GM13976 (cell line): ENCODE measurements at regions not wholly inside any gene's neighbourhood (a gene's known extent, or its start where the extent isn't known, plus 50 kb on each side); places are given as distances from the start of the nearest gene placed in this dataset.

Experiments used
- DNase-seq: peaks from one replicate; pipeline ENCODE4 v3.0.0; 2012; ENCODE audit warnings: low spot score
- in situ Hi-C: fragments of 300-500 bp; cut with MboI; formaldehyde crosslinking; loops from one replicate; pipeline ENCODE4 v1.12.0; 2022; ENCODE audit warnings: low sequenced_read_pairs, mixed read lengths, inconsistent platforms; ENCODE audit not compliant: unreplicated experiment
- TF ChIP-seq, protein P1 (sequence below): IDR thresholded peaks from 2 replicates; pipeline ENCODE4 v1.5.1; 2012; ENCODE audit warnings: borderline replicate concordance, mild to moderate bottlenecking; ENCODE audit not compliant: insufficient read depth; ENCODE audit errors: extremely low read depth, missing control alignments, control extremely low read depth

DNA sequence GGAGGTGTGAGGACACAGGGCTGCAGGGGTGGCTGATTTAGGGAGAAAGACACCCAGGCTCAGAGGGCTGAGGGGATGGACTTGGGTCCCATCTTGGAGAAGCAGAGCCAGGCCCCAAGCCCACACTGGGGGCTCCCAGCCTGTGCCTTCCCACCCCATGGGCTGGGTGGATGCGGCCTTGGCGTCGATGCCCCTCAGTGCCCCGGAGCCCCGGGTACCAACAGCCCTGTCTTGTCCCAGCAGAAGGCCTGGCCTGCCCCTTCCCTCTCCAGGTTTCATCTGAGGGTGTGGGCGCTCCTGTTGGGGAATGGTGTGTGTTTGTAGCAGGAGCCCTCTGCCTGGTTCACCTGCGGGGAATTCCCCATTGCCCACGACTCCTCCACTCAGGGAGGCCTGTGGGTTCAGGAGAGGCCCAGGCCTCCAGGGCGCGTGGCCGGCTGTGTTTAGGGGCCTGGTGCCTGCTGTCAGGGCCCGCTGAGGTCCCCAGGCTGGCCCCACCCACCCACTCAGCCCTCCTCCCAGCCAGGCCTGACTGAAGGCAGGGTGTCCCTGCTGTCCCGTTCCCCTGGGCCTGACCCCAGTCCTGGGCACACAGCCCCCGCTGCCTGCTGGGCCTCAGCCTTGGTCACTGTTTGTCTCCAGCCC is 51.1 kb upstream of the BEGAIN start:
- in situ Hi-C loops = loop anchor here (25.0 kb wide), 1 partner anchor 351 kb away; no protein-coding TSS in a partner anchor
- no peak for DNase-seq
- TF ChIP-seq, protein P1, sequence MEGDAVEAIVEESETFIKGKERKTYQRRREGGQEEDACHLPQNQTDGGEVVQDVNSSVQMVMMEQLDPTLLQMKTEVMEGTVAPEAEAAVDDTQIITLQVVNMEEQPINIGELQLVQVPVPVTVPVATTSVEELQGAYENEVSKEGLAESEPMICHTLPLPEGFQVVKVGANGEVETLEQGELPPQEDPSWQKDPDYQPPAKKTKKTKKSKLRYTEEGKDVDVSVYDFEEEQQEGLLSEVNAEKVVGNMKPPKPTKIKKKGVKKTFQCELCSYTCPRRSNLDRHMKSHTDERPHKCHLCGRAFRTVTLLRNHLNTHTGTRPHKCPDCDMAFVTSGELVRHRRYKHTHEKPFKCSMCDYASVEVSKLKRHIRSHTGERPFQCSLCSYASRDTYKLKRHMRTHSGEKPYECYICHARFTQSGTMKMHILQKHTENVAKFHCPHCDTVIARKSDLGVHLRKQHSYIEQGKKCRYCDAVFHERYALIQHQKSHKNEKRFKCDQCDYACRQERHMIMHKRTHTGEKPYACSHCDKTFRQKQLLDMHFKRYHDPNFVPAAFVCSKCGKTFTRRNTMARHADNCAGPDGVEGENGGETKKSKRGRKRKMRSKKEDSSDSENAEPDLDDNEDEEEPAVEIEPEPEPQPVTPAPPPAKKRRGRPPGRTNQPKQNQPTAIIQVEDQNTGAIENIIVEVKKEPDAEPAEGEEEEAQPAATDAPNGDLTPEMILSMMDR = no peak

DNA sequence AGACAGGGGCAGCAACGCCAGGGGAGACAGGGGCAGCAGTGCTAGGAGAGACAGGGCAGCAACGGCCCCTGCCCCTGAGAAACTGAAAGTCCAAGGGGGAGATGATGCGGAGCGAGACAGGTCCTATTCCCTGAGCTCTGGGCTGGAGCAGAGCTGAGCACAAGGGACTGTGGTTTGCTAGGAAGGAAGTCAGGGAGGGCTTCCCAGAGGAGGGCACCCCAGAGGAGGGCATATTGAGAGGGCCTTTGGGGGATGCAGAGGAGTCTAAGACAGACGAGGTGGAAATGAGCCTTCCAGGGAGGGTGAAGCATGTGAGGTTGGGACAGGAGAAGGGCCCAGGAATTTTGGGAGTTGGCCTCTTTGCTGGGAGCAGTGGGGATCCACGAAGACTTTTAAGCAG is 52.1 kb upstream of the BEGAIN start:
- DNase-seq = no peak
- TF ChIP-seq, protein P1 = no peak
- in situ Hi-C loops = loop anchor here (25.0 kb wide), 1 partner anchor 352 kb away; no protein-coding TSS in a partner anchor

DNA sequence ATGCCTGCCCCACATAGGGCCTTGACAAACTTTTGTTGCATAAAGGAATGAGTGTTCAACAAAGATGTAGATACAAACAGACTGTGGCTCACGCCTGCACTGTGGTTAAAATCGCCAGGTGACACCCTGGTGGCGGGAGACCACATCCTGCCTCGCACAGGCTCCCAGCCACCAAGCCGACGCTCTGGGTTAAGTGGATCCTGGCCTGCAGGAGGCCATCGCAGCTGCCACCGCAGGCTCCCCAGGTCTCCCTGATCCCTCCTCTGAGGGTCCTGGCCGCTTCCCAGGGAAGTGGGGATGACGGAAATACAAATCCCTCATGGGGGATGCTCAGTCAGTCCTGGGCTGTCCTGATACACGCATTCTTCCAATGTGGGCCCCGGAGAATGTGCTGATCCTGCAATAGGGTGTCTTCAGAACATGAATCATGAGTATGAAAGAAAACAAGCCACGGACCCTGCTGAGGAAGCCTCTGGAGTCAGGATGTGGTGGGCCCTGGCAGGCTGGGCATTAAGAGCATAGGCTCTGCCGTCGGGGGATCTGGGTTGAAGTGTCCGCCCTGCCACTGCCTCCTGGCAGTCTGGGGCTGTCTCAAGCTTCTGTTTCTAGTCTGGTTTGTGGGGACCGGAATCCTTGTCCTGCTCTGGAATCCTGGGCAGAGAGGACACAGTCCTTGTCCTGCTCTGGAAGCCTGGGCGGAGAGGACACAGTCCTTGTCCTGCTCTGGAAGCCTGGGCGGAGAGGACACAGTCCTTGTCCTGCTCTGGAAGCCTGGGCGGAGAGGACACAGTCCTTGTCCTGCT is 53.5 kb upstream of the BEGAIN start:
- peak; percentile 72 for DNase-seq
- TF ChIP-seq, protein P1 = no peak
- in situ Hi-C loops = loop anchor here (10.0 to 25.0 kb wide), 2 partner anchors 246 to 353 kb away; no protein-coding TSS in a partner anchor

DNA sequence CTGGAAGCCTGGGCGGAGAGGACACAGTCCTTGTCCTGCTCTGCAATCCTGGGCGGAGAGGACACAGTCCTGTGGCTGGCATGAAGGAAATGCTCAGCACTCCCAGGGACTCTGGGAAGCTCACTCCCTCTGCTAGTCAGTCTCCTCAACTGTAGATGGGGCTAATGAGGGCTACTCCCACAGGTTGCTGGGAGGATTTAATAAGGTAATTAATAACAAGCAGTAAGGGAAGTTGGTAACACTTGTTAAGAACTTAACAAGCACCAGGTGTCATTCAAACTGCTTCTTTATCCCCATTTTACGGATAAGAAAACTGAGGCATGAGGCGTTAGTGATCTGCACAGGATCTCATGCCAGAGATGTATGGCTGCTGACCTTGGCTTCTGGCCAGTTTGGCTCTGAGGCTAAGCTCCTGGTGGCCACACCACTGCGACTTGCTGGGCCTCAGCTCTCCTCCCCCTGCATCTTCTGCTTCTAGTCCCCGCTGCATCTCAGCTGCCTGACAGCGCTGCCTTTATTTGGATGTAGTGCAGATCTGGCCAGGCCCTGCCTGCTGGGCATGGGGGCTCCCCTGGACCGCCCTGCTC is 54.1 kb upstream of the BEGAIN start:
- DNase-seq = no peak
- in situ Hi-C loops = loop anchor here (10.0 to 25.0 kb wide), 2 partner anchors 247 to 354 kb away; no protein-coding TSS in a partner anchor
- TF ChIP-seq, protein P1 = no peak

DNA sequence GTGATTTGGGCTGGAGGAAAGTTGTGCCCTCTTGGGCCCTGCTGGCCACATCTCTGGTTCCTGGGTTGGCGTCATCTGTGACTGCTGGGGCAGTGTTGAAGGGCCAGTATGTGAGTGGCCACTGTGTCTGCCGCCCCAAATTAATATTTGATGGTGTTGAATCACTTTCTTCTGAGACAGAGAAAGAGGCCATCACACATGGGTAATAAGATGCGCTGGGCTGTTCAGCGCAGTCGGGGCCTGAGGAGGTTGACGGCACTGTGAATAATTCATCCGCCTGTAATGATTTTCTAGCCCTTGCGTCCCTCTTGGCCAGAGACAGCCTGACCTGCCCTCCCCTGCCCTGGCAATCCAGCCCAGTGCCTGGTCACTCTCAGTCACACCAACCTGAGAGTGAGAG is 56.2 kb upstream of the BEGAIN start:
- in situ Hi-C loops = loop anchor here (10.0 to 25.0 kb wide), 2 partner anchors 249 to 356 kb away; no protein-coding TSS in a partner anchor
- TF ChIP-seq, protein P1 = no peak

DNA sequence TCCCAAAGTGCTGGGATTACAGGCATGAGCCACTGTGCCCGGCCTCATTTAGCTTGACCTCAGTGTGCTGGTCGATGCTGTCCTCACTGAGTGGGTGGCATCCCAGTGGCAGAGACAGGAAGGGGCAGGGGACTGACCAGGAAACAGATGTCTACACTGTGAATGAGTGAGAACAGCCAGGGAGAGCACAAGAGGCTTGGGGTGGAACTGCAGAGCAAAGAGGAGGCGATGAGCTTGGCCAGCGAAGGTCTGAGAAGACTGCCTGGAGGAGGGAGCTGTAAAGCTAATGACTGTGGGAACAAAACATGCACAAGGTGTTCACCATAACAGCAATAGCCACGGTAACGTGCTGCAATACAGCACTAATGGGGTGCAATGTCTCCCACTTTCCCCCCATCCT is 57.2 kb upstream of the BEGAIN start:
- in situ Hi-C loops = loop anchor here (10.0 to 25.0 kb wide), 2 partner anchors 250 to 357 kb away; no protein-coding TSS in a partner anchor
- no peak for DNase-seq
- TF ChIP-seq, protein P1 = no peak

More for the DNA sequence above, 56.2 kb upstream of the BEGAIN start:
- no peak for DNase-seq
